Uterus (tissue), 3 donors: ENCODE measurements at regions not wholly inside any gene's neighbourhood (a gene's known extent, or its start where the extent isn't known, plus 50 kb on each side); places are given as distances from the start of the nearest gene placed in this dataset.

Source experiments
- DNase-seq, 2 donors: peaks; one replicate each; pipeline ENCODE4 v3.0.0-alpha.2; 2019 to 2020
- H3K27ac ChIP-seq, 2 donors: fragments of 200-600 bp; sonication (generic); 1 replicate in 1 of 2; 2 replicates in 1 of 2; pipeline ENCODE4 v1.5.1; 2016 to 2018
- H3K27me3 ChIP-seq, 2 donors: fragments of 200-600 bp; sonication (generic); one replicate each; pipeline ENCODE4 v1.5.1; 2018 to 2019; ENCODE audit warnings: control low read depth in 1 of 2
- H3K36me3 ChIP-seq, 2 donors: fragments of 200-600 bp; sonication (generic); one replicate each; pipeline ENCODE4 v1.5.1; 2019; ENCODE audit warnings: control low read depth in 1 of 2
- H3K4me1 ChIP-seq, 2 donors: fragments of 200-600 bp; sonication (generic); one replicate each; pipeline ENCODE4 v1.5.1; 2018 to 2019; ENCODE audit warnings: control low read depth in 1 of 2
- H3K4me3 ChIP-seq, 2 donors: fragments of 200-600 bp; sonication (generic); 1 replicate in 1 of 2; 2 replicates in 1 of 2; pipeline ENCODE4 v1.5.1; 2018 to 2019; ENCODE audit warnings: mild to moderate bottlenecking in 1 of 2
- H3K9me3 ChIP-seq, 2 donors: fragments of 200-600 bp; sonication (generic); one replicate each; pipeline ENCODE4 v1.5.1; 2019; ENCODE audit warnings: control low read depth in 1 of 2
- CTCF ChIP-seq, 4 experiments: fragments of 200-600 bp in 2 of 4; fragments of 450-650 bp in 2 of 4; sonication (generic) in 2 of 4; IDR thresholded peaks; one replicate each; pipeline ENCODE4 v1.5.1; 2016 to 2019; ENCODE audit warnings: antibody characterized with exemption in 4 of 4, mild to moderate bottlenecking in 2 of 4, moderate library complexity in 1 of 4
- POLR2A ChIP-seq, 2 donors: fragments of 450-650 bp; IDR thresholded peaks; one replicate each; pipeline ENCODE4 v1.6.1; 2016; ENCODE audit warnings: antibody characterized with exemption in 2 of 2, mild to moderate bottlenecking in 1 of 2, moderate library complexity in 1 of 2
- intact Hi-C: fragments of 100-400 bp; cut with DNase I; formaldehyde crosslinking; loops from one replicate; pipeline ENCODE4 v1.15.1; 2023; ENCODE audit warnings: low total_unique reads
- donor health status: DM: yes; HTN: yes; CAD: no.

- H3K4me3 ChIP-seq, result no peak overlapping the region
- H3K27ac ChIP-seq, result no peak overlapping the region
- no peaks in the 10 kb centered on the region for H3K36me3 ChIP-seq
- intact Hi-C loops, result no loop called here
- no peak for DNase-seq
- no peaks in the 10 kb centered on the region for H3K27me3 ChIP-seq
- no peaks in the 10 kb centered on the region for H3K9me3 ChIP-seq
- no peaks in the 10 kb centered on the region for H3K4me1 ChIP-seq
- TF ChIP-seq POLR2A (IDR thresholded peaks at IDR 0.05), result no peak
- no peak for TF ChIP-seq CTCF (IDR thresholded peaks at IDR 0.05)
Observed at GRCh38 chr12:107288414-107289127, 195.2 kb upstream of the CRY1 start.

- no peaks in the 10 kb centered on the region for H3K36me3 ChIP-seq
- no peaks in the 10 kb centered on the region for H3K27me3 ChIP-seq
- intact Hi-C loops, result no loop called here
- no peak overlapping the region for H3K4me3 ChIP-seq
- no peak for DNase-seq
- no peaks in the 10 kb centered on the region for H3K9me3 ChIP-seq
- no peak overlapping the region for H3K27ac ChIP-seq
- TF ChIP-seq POLR2A (IDR thresholded peaks at IDR 0.05) (no peak), CTCF (IDR thresholded peaks at IDR 0.05) (no peak)
- no peaks in the 10 kb centered on the region for H3K4me1 ChIP-seq
Observed at GRCh38 chr12:107291018-107291417, 197.7 kb upstream of the CRY1 start.

- Histone ChIP-seq H3K9me3 (no peaks in the 10 kb centered on the region), H3K4me1 (no peaks in the 10 kb centered on the region), H3K27ac (no peak overlapping the region), H3K27me3 (no peaks in the 10 kb centered on the region), H3K36me3 (no peaks in the 10 kb centered on the region), H3K4me3 (no peak overlapping the region)
- TF ChIP-seq POLR2A (IDR thresholded peaks at IDR 0.05) (no peak), CTCF (IDR thresholded peaks at IDR 0.05) (no peak)
- intact Hi-C loops, result no loop called here
- DNase-seq, result no peak
Observed at GRCh38 chr12:107296681-107297089, 203.3 kb upstream of the CRY1 start.

GRCh38 chr12:107302649-107303341 is 209.4 kb upstream of the CRY1 start:
- H3K9me3 ChIP-seq, result no peaks in the 10 kb centered on the region
- no peak overlapping the region for H3K4me3 ChIP-seq
- no peak overlapping the region for H3K27ac ChIP-seq
- DNase-seq, result no peak
- TF ChIP-seq POLR2A (IDR thresholded peaks at IDR 0.05), result no peak
- TF ChIP-seq CTCF (IDR thresholded peaks at IDR 0.05), result no peak
- no peaks in the 10 kb centered on the region for H3K27me3 ChIP-seq
- H3K4me1 ChIP-seq, result no peaks in the 10 kb centered on the region
- intact Hi-C loops, result no loop called here
- H3K36me3 ChIP-seq, result no peaks in the 10 kb centered on the region
